ENCODE measurements at regions not wholly inside any gene's neighbourhood (a gene's known extent, or its start where the extent isn't known, plus 50 kb on each side); places are given as distances from the start of the nearest gene placed in this dataset.

- DNase-seq (ENCODE audit: low read depth, low spot score) = no peak
These were observed 347.9 kb downstream of the SEC14L1 start for GRCh38 chr17:77488531-77489238.

GRCh38 chr17:77489239-77489892 lies 348.6 kb downstream of the SEC14L1 start:
- DNase-seq (ENCODE audit: low read depth, low spot score) = no peak

DNA sequence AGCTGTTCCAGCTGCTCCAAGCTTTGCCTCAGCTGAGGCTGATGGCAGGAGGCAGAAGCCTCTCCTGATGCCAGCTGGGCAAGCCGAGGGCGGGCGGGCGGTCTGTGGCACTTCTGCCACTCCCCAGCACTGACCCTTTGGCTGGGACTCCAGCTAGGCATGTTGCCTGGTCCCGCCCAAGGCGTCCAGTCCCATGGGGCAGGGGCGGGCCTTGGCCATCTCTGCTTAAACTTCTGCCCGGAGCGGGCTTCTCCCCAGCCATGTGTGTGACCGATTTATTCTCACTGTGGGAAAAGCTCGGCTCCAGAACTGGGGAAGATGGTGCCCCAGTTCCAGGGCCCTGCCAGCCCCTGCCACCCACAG lies 349.1 kb downstream of the SEC14L1 start:
- DNase-seq (ENCODE audit: low read depth, low spot score) = no peak

DNA sequence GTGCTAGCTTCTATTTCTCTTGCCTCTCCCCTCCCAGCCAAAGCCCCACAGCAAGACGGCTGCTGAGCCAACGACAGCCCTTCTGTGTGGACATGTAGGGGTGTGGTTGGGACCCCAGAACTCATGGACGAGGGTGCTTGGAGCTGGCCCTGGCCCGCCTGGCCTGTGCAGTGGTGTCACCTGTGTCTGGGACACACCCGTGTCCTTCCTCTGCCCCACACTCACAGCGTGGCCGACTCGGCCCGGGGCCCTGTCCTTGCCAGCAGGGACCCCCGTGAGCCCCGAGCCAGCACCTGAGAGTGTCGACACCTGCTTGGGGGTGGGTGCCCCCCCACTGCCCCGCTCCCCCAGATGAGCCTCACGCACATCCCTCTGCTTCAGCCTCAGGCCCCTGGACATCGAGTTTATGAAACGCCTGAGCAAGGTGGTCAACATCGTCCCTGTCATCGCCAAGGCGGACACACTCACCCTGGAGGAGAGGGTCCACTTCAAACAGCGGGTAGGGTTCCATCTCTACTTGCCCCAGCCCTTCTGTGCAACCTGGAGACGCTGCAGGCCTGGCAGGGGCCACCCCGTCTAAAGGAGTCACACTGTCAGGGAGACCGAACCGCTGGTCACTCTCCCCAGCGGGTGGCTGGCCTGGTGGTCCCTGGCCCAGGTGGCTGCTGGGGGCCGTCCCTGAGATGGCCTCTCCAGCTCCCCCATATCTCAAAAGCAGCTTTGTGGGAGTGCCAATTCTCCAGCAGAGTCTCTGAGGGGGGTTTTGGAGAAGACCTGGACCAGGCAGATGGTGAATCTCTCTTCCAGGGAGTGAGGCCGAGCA lies 349.8 kb downstream of the SEC14L1 start:
- no peak for DNase-seq (ENCODE audit: low read depth, low spot score)

- no peak for DNase-seq (ENCODE audit: low read depth, low spot score)
These were observed 351.2 kb downstream of the SEC14L1 start for GRCh38 chr17:77491921-77492445.

DNA sequence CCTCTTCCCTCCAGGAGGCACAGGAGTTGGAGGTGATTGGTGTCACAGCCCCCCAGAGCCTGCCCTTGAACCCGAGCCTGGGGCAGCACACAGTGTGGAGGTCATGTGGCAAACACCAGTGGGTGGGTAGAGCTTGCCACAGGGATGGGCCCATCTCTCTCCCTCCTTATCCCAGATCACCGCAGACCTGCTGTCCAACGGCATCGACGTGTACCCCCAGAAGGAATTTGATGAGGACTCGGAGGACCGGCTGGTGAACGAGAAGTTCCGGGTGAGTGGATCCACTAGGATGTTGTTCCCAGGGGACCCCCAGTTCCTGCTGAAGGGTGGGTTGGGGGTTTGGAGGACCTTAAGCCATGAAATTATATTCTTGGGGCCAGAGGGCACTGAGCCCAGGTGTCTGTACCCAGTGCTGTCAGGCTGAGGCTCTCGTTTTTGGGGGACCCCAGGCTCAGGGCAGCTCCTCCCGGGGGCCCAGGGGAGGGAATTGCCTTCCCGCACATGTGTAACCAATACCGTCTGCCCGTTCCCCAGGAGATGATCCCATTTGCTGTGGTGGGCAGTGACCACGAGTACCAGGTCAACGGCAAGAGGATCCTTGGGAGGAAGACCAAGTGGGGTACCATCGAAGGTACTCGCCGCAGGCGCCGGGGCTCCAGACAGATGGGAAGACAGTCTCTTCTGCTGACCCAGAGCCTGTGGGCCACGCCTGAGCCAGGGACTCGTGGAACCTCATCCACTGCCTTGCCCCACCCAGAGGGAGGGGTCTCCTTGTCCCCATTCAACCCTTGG lies 351.9 kb downstream of the SEC14L1 start:
- no peak for DNase-seq (ENCODE audit: low read depth, low spot score)

GRCh38 chr17:77493238-77493820 lies 352.6 kb downstream of the SEC14L1 start:
- no peak for DNase-seq (ENCODE audit: low read depth, low spot score)

GRCh38 chr17:77493901-77494663 lies 353.3 kb downstream of the SEC14L1 start:
- DNase-seq (ENCODE audit: low read depth, low spot score) = no peak

GRCh38 chr17:77494664-77495435 lies 354.1 kb downstream of the SEC14L1 start:
- DNase-seq (ENCODE audit: low read depth, low spot score) = peak; percentile 42

DNA sequence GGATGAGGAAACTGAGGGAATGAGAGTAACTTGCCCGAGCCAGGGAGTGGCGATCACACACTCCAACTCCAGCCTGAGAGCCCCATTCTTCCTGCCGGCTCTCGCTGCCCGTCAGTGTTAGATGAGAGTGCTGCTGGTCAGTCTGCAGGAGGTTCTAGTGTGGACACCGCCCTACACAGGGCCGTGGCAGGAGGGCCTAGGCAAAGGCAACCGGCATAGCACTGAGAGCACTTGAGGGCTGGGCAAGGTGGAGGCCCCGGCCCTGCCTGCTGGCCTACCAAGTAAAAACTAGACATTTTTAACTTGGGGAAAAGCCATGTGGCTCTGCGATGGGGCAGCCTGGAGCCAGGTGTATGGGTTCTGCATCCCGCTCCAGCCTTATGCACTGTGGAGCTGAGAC lies 354.8 kb downstream of the SEC14L1 start:
- DNase-seq (ENCODE audit: low read depth, low spot score) = no peak

DNA sequence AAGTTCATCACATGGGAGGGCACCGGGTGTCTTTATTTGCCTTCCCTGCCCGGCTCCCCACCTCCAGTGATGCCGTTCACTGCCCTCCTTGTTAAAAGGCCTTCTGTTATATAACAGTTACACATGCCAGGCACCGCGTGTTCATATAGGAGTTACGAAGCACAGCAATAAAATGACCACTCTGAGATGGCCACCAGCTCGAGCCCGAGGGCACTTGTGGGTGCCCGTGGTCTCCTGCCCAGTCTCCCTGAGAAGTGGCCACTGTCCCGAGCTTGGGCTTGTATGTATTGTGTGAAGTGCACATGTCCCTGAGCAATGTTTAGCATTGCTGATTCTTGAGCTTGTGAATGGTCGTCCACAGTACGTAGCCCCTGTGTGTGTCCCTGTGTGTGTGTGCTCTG lies 355.6 kb downstream of the SEC14L1 start:
- DNase-seq (ENCODE audit: low read depth, low spot score) = no peak

GRCh38 chr17:77496831-77497577 lies 356.2 kb downstream of the SEC14L1 start:
- no peak for DNase-seq (ENCODE audit: low read depth, low spot score)

GRCh38 chr17:77497578-77497934 lies 356.8 kb downstream of the SEC14L1 start:
- DNase-seq (ENCODE audit: low read depth, low spot score) = no peak

GRCh38 chr17:77498091-77498741 lies 357.4 kb downstream of the SEC14L1 start:
- DNase-seq (ENCODE audit: low read depth, low spot score) = no peak

GRCh38 chr17:77498791-77499698 lies 358.3 kb downstream of the SEC14L1 start:
- no peak for DNase-seq (ENCODE audit: low read depth, low spot score)

- DNase-seq (ENCODE audit: low read depth, low spot score) = no peak
These were observed 359.1 kb downstream of the SEC14L1 start for GRCh38 chr17:77499699-77500435.

DNA sequence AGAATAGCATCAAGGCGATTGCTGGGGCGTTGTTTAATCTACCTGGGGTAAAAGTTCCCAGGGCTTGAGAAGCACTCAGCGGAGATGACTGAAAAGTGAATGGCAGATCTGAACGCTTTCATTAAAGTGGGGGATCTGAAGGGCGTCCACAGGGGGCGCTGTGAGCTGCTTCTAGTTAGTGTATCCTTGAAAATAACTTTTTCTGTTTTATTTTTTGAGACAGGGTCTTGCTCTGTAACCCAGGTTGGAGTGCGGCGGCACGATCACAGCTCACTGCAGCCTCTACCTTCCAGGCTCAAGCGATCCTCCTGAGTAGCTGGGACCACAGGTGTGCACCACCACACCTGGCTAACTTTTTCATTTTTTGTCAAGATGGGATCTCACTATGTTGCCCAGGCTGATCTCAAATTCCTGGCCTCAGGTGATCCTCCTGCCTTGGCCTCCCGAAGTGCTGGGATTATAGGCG lies 360.4 kb downstream of the SEC14L1 start:
- no peak for DNase-seq (ENCODE audit: low read depth, low spot score)
